T-helper 17 cell (primary cell): ENCODE measurements at regions not wholly inside any gene's neighbourhood (a gene's known extent, or its start where the extent isn't known, plus 50 kb on each side); places are given as distances from the start of the nearest gene placed in this dataset.

ENCODE experiments used
- ATAC-seq: fragments of 150-1000 bp; cut with Tn5 transposase; 2 replicates; pipeline ENCODE4 v1.10.0; 2021; ENCODE audit warnings: mild to moderate bottlenecking, moderate library complexity
- DNase-seq, 3 donors: peaks; one replicate each; pipeline versions ENCODE4 v3.0.0 to v3.0.0-alpha.2; 2020 to 2021
- H3K9me3 ChIP-seq: one replicate; pipeline ENCODE4 v1.7.0; 2013; ENCODE audit warnings: low read length, mild to moderate bottlenecking; ENCODE audit not compliant: control insufficient read depth, poor library complexity, severe bottlenecking
- H3K27ac Mint-ChIP-seq: one replicate; pipeline ENCODE4 v1.8.0; 2022; ENCODE audit warnings: mild to moderate bottlenecking, moderate library complexity, mixed read lengths
- H3K27me3 Mint-ChIP-seq: one replicate; pipeline ENCODE4 v1.8.0; 2022; ENCODE audit warnings: mixed read lengths
- H3K36me3 Mint-ChIP-seq: one replicate; pipeline ENCODE4 v1.8.0; 2022; ENCODE audit warnings: low read depth, mixed read lengths
- H3K4me1 Mint-ChIP-seq: one replicate; pipeline ENCODE4 v1.8.0; 2022; ENCODE audit warnings: mild to moderate bottlenecking, mixed read lengths
- H3K4me3 Mint-ChIP-seq: one replicate; pipeline ENCODE4 v1.8.0; 2022; ENCODE audit warnings: mild to moderate bottlenecking, moderate library complexity, mixed read lengths

- Mint-ChIP-seq H3K4me3 (no peak overlapping the region), H3K27ac (peak overlapping the region; percentile 22)
These were observed 61.4 kb upstream of the ZSWIM6 start for GRCh38 chr5:61270510-61271165.

GRCh38 chr5:61272688-61273087 lies 59.4 kb upstream of the ZSWIM6 start:
- H3K36me3 Mint-ChIP-seq = no peaks in the 10 kb centered on the region
- ATAC-seq (no peak), DNase-seq (no peak)
- no peaks in the 10 kb centered on the region for H3K9me3 ChIP-seq
- H3K27me3 Mint-ChIP-seq = no peaks in the 10 kb centered on the region
- peaks cover 27% of the 10 kb centered on the region for H3K4me1 Mint-ChIP-seq
- H3K27ac Mint-ChIP-seq = no peak overlapping the region
- no peak overlapping the region for H3K4me3 Mint-ChIP-seq

More at GRCh38 chr5:61270510-61271165, 61.4 kb upstream of the ZSWIM6 start:
- ATAC-seq = no peak
- H3K27me3 Mint-ChIP-seq = peaks cover 8% of the 10 kb centered on the region
- no peaks in the 10 kb centered on the region for H3K9me3 ChIP-seq
- peaks cover 15% of the 10 kb centered on the region for H3K4me1 Mint-ChIP-seq
- no peak for DNase-seq
- H3K36me3 Mint-ChIP-seq = no peaks in the 10 kb centered on the region

- no peaks in the 10 kb centered on the region for H3K9me3 ChIP-seq
These were observed 58.6 kb upstream of the ZSWIM6 start for GRCh38 chr5:61273279-61273975.

DNA sequence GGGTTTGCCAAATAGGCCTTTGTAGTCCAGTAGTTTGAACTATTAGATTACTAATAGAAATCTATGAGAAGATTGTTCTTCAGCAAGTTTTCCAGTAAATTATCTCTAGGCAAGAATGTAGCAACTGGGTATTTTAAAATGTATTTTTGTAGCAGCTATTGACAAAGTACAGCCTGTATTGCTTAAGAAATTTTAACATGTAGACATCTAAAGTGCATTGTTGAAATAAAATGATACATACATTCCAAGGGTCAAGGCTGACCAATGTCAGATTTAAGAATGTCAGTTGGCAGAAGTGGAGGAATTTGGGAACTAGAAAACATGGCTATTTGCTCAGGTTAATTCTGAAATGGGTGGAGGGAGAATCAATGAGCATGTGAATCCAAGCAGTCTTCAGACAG lies 57.5 kb upstream of the ZSWIM6 start:
- Mint-ChIP-seq H3K27ac (no peak overlapping the region), H3K4me3 (no peak overlapping the region), H3K4me1 (peaks cover 15% of the 10 kb centered on the region), H3K36me3 (no peaks in the 10 kb centered on the region), H3K27me3 (no peaks in the 10 kb centered on the region)
- no peaks in the 10 kb centered on the region for H3K9me3 ChIP-seq
- no peak for DNase-seq
- no peak for ATAC-seq

More at GRCh38 chr5:61273279-61273975, 58.6 kb upstream of the ZSWIM6 start:
- no peak for ATAC-seq
- H3K4me1 Mint-ChIP-seq = peaks cover 24% of the 10 kb centered on the region
- H3K4me3 Mint-ChIP-seq = no peak overlapping the region
- no peak for DNase-seq
- no peaks in the 10 kb centered on the region for H3K27me3 Mint-ChIP-seq
- H3K36me3 Mint-ChIP-seq = no peaks in the 10 kb centered on the region
- H3K27ac Mint-ChIP-seq = no peak overlapping the region

DNA sequence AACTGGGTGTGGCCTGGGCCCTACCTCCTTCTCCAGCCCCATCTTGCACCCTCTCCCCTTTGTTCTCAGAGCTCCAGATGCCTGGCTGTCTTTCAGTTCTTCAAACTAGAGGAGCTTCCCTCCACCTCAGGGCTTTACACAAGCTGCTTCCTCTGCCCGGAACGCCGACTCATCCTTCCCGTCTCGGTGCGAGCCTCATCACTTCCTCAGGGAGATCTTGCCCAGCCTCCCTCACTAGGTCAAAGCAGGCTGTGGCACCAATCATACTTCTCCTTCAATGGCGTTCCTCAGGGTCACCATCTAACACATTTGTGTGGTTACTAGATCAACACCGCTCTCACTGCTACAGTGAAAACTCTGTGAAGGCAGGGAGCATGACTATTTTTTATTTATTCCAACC lies 56.2 kb upstream of the ZSWIM6 start:
- Mint-ChIP-seq H3K4me3 (peak overlapping the region; percentile 34), H3K27me3 (no peaks in the 10 kb centered on the region), H3K4me1 (peaks cover 15% of the 10 kb centered on the region), H3K36me3 (no peaks in the 10 kb centered on the region), H3K27ac (no peak overlapping the region)
- ATAC-seq (peak; percentile 47), DNase-seq (no peak)
- H3K9me3 ChIP-seq = no peaks in the 10 kb centered on the region

DNA sequence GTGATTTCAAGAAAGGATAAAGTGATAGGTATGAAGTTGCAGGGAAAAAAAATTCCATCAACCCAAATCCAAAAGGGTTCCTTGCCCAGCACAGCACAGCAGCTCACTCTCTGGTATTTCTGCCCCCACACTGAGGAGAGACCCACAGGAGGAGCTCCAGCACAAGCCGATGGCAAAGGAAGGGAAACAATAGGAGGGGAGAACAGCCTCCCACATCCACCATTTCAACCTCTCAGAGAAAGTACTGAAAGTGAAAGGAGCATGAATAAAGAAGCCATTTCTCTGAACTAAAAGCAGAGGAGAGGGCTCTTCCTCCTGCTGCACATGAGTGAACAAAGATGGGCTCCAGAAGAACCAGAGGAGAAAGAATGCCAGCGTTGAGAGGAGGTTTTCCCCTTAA lies 54.9 kb upstream of the ZSWIM6 start:
- Mint-ChIP-seq H3K27me3 (no peaks in the 10 kb centered on the region), H3K4me3 (peak overlapping the region; percentile 73), H3K4me1 (peaks cover 15% of the 10 kb centered on the region), H3K36me3 (no peaks in the 10 kb centered on the region), H3K27ac (peak overlapping the region; percentile 79)
- DNase-seq = no peak
- no peaks in the 10 kb centered on the region for H3K9me3 ChIP-seq
- peak; percentile 32 for ATAC-seq

- Mint-ChIP-seq H3K36me3 (no peaks in the 10 kb centered on the region), H3K27ac (peak overlapping the region; percentile 79), H3K27me3 (no peaks in the 10 kb centered on the region), H3K4me1 (peaks cover 15% of the 10 kb centered on the region), H3K4me3 (no peak overlapping the region)
- DNase-seq = no peak
- no peaks in the 10 kb centered on the region for H3K9me3 ChIP-seq
- no peak for ATAC-seq
These were observed 54.3 kb upstream of the ZSWIM6 start for GRCh38 chr5:61277781-61278180.

DNA sequence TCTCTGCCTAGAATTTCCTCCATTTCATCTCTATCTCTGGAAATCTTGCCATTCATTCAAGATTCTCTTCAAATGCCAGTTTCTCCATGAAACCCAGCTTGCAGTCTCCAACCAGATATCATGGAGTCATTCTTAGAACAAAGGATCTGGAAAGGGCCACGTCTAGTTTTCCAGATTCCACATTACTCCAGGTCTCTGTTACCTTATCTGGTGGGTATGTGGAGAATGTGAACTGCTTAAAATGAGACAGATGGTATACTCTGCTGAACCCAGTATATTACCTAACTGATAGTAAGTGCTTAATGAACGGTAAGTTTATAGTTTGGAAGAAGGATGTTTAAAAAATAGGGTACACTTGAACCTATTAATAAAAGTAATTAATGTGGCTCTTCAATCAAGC lies 52.3 kb upstream of the ZSWIM6 start:
- DNase-seq (no peak), ATAC-seq (no peak)
- H3K27me3 Mint-ChIP-seq = no peaks in the 10 kb centered on the region
- H3K27ac Mint-ChIP-seq = no peak overlapping the region
- no peaks in the 10 kb centered on the region for H3K9me3 ChIP-seq
- H3K36me3 Mint-ChIP-seq = no peaks in the 10 kb centered on the region
- H3K4me1 Mint-ChIP-seq = peaks cover 15% of the 10 kb centered on the region
- no peak overlapping the region for H3K4me3 Mint-ChIP-seq

GRCh38 chr5:61280205-61280604 lies 51.9 kb upstream of the ZSWIM6 start:
- H3K9me3 ChIP-seq = no peaks in the 10 kb centered on the region
- H3K27ac Mint-ChIP-seq = no peak overlapping the region
- DNase-seq (no peak), ATAC-seq (peak; percentile 51)
- H3K4me1 Mint-ChIP-seq = peaks cover 13% of the 10 kb centered on the region
- H3K27me3 Mint-ChIP-seq = no peaks in the 10 kb centered on the region
- H3K4me3 Mint-ChIP-seq = no peak overlapping the region
- H3K36me3 Mint-ChIP-seq = no peaks in the 10 kb centered on the region

DNA sequence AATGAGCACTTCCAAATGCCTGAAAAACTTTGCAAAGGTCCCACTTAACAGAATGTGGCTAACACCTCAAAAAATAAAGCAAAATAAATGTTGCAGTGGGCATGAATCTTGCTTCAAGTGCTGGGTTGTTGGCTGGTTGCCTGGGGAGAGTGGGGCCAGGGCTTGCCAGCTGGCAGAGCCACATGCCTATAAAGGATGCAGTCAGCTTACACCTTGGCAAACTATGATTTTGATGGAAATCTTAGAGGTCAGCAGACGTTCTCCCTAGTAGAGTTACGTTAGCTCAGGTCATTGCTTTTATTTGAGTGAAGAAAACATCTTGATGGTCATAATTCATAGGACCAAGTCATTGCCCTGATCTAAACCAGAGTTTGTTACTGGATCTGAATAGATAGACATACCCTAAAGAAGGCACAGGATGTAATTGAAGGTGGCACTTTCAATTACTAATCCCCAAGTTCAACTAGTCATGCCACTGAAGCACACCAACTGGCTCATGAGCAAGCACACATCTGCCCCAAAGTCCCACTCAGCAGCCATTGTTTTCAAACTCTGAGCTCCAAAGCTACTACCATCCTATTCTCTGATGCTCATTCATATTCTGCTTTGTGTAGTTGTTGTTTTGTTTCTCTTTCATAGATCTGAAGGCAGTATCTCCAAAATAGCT lies 51.2 kb upstream of the ZSWIM6 start:
- no peak for DNase-seq
- Mint-ChIP-seq H3K4me3 (no peak overlapping the region), H3K27me3 (no peaks in the 10 kb centered on the region), H3K27ac (peak overlapping the region; percentile 8), H3K4me1 (peaks cover 9% of the 10 kb centered on the region), H3K36me3 (no peaks in the 10 kb centered on the region)
- H3K9me3 ChIP-seq = peaks cover 2% of the 10 kb centered on the region
- ATAC-seq = peak; percentile 25

GRCh38 chr5:61281686-61282085 lies 50.4 kb upstream of the ZSWIM6 start:
- Mint-ChIP-seq H3K36me3 (no peaks in the 10 kb centered on the region), H3K4me1 (peaks cover 6% of the 10 kb centered on the region), H3K27ac (no peak overlapping the region), H3K4me3 (no peak overlapping the region), H3K27me3 (no peaks in the 10 kb centered on the region)
- DNase-seq (no peak), ATAC-seq (no peak)
- H3K9me3 ChIP-seq = peaks cover 2% of the 10 kb centered on the region
